Right lobe of liver (tissue), 4 donors: ENCODE measurements at regions not wholly inside any gene's neighbourhood (a gene's known extent, or its start where the extent isn't known, plus 50 kb on each side); places are given as distances from the start of the nearest gene placed in this dataset.

ENCODE experiments used
- CTCF ChIP-seq, 4 donors: fragments of 200-600 bp in 3 of 4; fragments of 450-650 bp in 1 of 4; IDR thresholded peaks; one replicate each; pipeline versions ENCODE4 v1.5.1 to v1.8.0; 2016 to 2022; ENCODE audit warnings: antibody characterized with exemption in 4 of 4, mild to moderate bottlenecking in 2 of 4
- POLR2A ChIP-seq: fragments of 450-650 bp; IDR thresholded peaks from one replicate; pipeline ENCODE4 v1.6.1; 2017; ENCODE audit warnings: antibody characterized with exemption, mild to moderate bottlenecking
- donor health status: DM: no; HTN: no; CAD: no.
- donor health status: DM: no; HTN: no; CAD: no.
- donor health status: DM: no; HTN: yes; CAD: no.

- TF ChIP-seq CTCF (IDR thresholded peaks at IDR 0.05) (no peak), POLR2A (no peak)
Measured at GRCh38 chr13:37953696-37954095, 84.1 kb upstream of the TRPC4 start.
